ENCODE measurements at regions not wholly inside any gene's neighbourhood (a gene's known extent, or its start where the extent isn't known, plus 50 kb on each side); places are given as distances from the start of the nearest gene placed in this dataset.

DNA sequence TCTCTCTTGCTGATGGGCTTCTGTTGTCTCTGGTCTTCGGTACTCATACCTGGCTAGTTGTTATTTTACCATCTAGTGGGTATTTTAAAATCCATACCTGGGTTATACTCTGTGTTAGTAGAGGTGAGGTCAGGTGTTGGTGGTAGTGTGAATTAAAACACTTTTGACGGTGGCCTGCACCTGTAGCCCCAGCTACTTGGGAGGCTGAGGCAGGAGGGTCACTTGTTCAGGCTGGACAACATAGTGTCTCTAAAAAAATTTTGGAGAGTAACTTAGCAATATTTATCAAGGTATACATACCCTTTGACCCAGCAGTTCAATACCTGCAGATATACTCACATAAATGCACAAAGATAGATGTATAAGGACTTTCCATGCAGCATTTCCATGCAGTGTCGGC is 55.4 kb downstream of the GSX1 start:
- no peaks in the 10 kb centered on the region for H3K4me1 ChIP-seq (ENCODE audit: insufficient read depth, low read length, severe bottlenecking)
- H3K4me2 ChIP-seq (ENCODE audit: low read length): no peak overlapping the region
- H3K27ac ChIP-seq (ENCODE audit: low read depth, low read length, poor library complexity, severe bottlenecking): no peak overlapping the region
- no peaks in the 10 kb centered on the region for H3K27me3 ChIP-seq (ENCODE audit: insufficient read depth, low read length)
- no peak overlapping the region for H2AFZ ChIP-seq (ENCODE audit: low read length)
- H3K9me2 ChIP-seq (ENCODE audit: low read depth, low read length): no peaks in the 10 kb centered on the region
- H3F3A ChIP-seq (ENCODE audit: insufficient read depth, low read length): no peaks in the 10 kb centered on the region
- no peak overlapping the region for H3K9ac ChIP-seq (ENCODE audit: low read length)
- H3K9me3 ChIP-seq (ENCODE audit: low read length): no peaks in the 10 kb centered on the region
- H3K79me2 ChIP-seq (ENCODE audit: insufficient read depth, low read length): no peaks in the 10 kb centered on the region
- no peaks in the 10 kb centered on the region for H3K36me3 ChIP-seq (ENCODE audit: insufficient read depth, low read length)
- TF ChIP-seq, protein P1, sequence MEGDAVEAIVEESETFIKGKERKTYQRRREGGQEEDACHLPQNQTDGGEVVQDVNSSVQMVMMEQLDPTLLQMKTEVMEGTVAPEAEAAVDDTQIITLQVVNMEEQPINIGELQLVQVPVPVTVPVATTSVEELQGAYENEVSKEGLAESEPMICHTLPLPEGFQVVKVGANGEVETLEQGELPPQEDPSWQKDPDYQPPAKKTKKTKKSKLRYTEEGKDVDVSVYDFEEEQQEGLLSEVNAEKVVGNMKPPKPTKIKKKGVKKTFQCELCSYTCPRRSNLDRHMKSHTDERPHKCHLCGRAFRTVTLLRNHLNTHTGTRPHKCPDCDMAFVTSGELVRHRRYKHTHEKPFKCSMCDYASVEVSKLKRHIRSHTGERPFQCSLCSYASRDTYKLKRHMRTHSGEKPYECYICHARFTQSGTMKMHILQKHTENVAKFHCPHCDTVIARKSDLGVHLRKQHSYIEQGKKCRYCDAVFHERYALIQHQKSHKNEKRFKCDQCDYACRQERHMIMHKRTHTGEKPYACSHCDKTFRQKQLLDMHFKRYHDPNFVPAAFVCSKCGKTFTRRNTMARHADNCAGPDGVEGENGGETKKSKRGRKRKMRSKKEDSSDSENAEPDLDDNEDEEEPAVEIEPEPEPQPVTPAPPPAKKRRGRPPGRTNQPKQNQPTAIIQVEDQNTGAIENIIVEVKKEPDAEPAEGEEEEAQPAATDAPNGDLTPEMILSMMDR (IDR thresholded peaks at IDR 0.05; ENCODE audit: low read length): no peak
- no peak for TF ChIP-seq EZH2 (IDR thresholded peaks at IDR 0.05; ENCODE audit: borderline replicate concordance, low read length)
- H4K20me1 ChIP-seq (ENCODE audit: insufficient read depth, low read length): no peaks in the 10 kb centered on the region
- no peak overlapping the region for H3K4me3 ChIP-seq (ENCODE audit: low read depth, low read length, poor library complexity, severe bottlenecking)

DNA sequence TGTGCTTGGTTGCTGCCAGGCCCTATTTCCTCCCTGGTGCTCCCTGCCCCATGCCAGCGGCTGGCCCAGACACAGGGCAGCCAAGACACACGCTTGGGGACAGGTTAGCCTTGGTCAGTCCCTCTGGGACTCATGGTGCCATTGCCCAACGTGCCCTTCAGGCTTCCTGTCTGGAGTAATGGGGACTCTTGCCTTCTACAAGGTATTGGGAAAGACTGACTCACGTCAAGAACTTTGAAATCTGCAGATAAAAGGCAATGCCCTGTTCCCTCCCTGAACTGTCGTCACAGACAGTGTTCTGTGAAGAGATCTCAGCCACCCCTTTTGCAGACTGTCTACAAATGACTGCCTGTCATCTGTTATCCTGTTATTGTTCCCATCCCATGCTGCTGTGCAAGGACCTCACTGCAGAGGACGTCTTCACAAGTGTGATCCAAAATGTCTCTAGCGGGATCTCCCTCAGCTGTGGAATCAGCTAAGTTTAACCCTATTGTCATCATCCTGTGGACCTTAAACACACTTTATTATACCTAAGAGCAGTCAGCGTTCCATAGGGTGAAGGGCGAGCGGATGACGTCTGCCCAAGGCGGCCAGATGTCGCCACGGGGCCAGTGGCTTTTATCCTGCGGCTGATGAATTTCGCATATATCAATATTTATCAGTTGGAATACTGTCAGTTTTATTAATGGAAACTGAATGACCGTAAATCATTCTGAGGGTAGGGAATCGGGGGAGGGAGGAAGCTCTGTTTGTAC is 59.0 kb downstream of the GSX1 start:
- Histone ChIP-seq H3K36me3 (ENCODE audit: insufficient read depth, low read length) (no peaks in the 10 kb centered on the region), H3F3A (ENCODE audit: insufficient read depth, low read length) (no peaks in the 10 kb centered on the region), H3K4me2 (ENCODE audit: low read length) (no peak overlapping the region), H3K27ac (ENCODE audit: low read depth, low read length, poor library complexity, severe bottlenecking) (no peak overlapping the region), H4K20me1 (ENCODE audit: insufficient read depth, low read length) (no peaks in the 10 kb centered on the region), H3K79me2 (ENCODE audit: insufficient read depth, low read length) (no peaks in the 10 kb centered on the region), H3K4me1 (ENCODE audit: insufficient read depth, low read length, severe bottlenecking) (no peaks in the 10 kb centered on the region), H3K9me2 (ENCODE audit: low read depth, low read length) (no peaks in the 10 kb centered on the region), H3K9ac (ENCODE audit: low read length) (no peak overlapping the region), H3K9me3 (ENCODE audit: low read length) (no peaks in the 10 kb centered on the region), H2AFZ (ENCODE audit: low read length) (no peak overlapping the region), H3K4me3 (ENCODE audit: low read depth, low read length, poor library complexity, severe bottlenecking) (no peak overlapping the region), H3K27me3 (ENCODE audit: insufficient read depth, low read length) (no peaks in the 10 kb centered on the region)
- TF ChIP-seq EZH2 (IDR thresholded peaks at IDR 0.05; ENCODE audit: borderline replicate concordance, low read length): no peak
- TF ChIP-seq, protein P1 (IDR thresholded peaks at IDR 0.05; ENCODE audit: low read length): no peak

DNA sequence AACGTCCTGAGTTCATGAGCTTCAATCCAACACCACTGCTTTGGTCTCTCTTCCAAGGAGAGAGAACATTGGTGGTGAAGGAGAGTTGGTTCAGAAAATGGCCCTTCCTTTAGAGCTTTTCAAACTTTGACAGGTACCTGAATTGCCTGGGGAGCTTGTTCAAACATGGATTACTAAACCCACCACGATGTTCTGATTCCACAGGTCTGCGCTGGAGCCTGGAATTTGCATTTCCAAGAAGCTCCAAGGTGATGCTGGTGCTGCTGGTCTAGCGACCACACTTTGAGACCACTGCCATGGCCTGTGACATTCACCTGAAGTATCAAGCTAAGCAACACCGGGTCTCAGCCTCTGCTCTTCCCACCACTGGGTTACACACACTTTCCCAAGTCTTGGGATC is 60.2 kb downstream of the GSX1 start:
- Histone ChIP-seq H3K9me3 (ENCODE audit: low read length) (no peaks in the 10 kb centered on the region), H3K4me3 (ENCODE audit: low read depth, low read length, poor library complexity, severe bottlenecking) (no peak overlapping the region), H3K79me2 (ENCODE audit: insufficient read depth, low read length) (no peaks in the 10 kb centered on the region), H3F3A (ENCODE audit: insufficient read depth, low read length) (no peaks in the 10 kb centered on the region), H3K36me3 (ENCODE audit: insufficient read depth, low read length) (no peaks in the 10 kb centered on the region), H3K27ac (ENCODE audit: low read depth, low read length, poor library complexity, severe bottlenecking) (no peak overlapping the region), H3K9ac (ENCODE audit: low read length) (no peak overlapping the region), H4K20me1 (ENCODE audit: insufficient read depth, low read length) (no peaks in the 10 kb centered on the region), H3K27me3 (ENCODE audit: insufficient read depth, low read length) (no peaks in the 10 kb centered on the region), H3K4me2 (ENCODE audit: low read length) (no peak overlapping the region), H2AFZ (ENCODE audit: low read length) (no peak overlapping the region), H3K4me1 (ENCODE audit: insufficient read depth, low read length, severe bottlenecking) (no peaks in the 10 kb centered on the region), H3K9me2 (ENCODE audit: low read depth, low read length) (no peaks in the 10 kb centered on the region)
- TF ChIP-seq, protein P1 (IDR thresholded peaks at IDR 0.05; ENCODE audit: low read length): no peak
- no peak for TF ChIP-seq EZH2 (IDR thresholded peaks at IDR 0.05; ENCODE audit: borderline replicate concordance, low read length)

Measured in OCI-LY1 (cell line).